ENCODE measurements at regions not wholly inside any gene's neighbourhood (a gene's known extent, or its start where the extent isn't known, plus 50 kb on each side); places are given as distances from the start of the nearest gene placed in this dataset.

DNA sequence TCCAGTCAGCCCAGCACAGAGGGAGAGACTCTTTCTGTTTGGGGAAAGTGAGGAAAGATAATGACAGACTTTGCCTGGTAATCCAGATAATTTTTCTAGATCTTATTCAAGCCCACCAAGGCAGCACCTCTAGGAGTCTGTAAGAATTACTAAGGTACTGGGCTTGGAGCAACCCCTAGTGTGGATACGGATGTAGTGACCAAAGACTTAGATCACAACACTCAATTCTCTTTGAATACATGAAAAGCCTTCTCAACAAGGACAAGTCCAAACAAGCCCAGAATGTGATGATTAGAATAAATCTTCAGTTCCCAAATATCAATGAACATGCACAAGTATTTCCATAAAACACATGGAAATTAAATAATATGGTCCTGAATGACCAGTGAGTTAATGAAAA lies 206.9 kb downstream of the MRPL39 start:
- no peak for TF ChIP-seq CTCF (IDR thresholded peaks at IDR 0.05; ENCODE audit: unreplicated experiment)
- no peaks in the 10 kb centered on the region for H3K4me1 Mint-ChIP-seq
- peaks cover 13% of the 10 kb centered on the region for H3K9me3 Mint-ChIP-seq
- no peaks in the 10 kb centered on the region for H3K27me3 Mint-ChIP-seq (ENCODE audit: low read depth)
- DNase-seq (ENCODE audit: low spot score in 2 of 2, unreplicated experiment in 2 of 2), result no peak
- no peak overlapping the region for H3K4me3 Mint-ChIP-seq
- no peaks in the 10 kb centered on the region for H3K36me3 Mint-ChIP-seq
- H3K27ac Mint-ChIP-seq, result no peak overlapping the region

DNA sequence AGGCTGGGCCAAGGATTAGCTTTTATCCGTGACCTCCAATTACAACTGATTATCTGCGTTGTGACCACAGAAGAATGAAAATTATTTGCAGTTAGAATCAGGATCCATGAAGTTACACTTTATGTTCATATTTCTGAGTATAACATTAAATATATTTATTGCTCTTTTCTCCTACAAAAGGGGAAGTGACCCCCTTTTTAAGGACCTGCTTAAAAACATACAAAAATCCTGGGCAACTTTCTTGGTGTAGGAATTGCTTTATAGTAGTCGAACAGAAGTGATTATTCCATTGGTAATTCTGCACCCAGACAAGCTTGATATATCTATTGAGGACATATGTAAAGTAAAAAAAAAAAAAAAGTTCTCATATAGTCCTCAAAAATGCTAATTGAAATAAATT lies 208.7 kb downstream of the MRPL39 start:
- Mint-ChIP-seq H3K36me3 (no peaks in the 10 kb centered on the region), H3K4me3 (no peak overlapping the region), H3K9me3 (peaks cover 13% of the 10 kb centered on the region), H3K4me1 (no peaks in the 10 kb centered on the region), H3K27me3 (ENCODE audit: low read depth) (no peaks in the 10 kb centered on the region), H3K27ac (no peak overlapping the region)
- no peak for TF ChIP-seq CTCF (IDR thresholded peaks at IDR 0.05; ENCODE audit: unreplicated experiment)
- no peak for DNase-seq (ENCODE audit: low spot score in 2 of 2, unreplicated experiment in 2 of 2)

GRCh38 chr21:25396135-25396711 lies 211.1 kb downstream of the MRPL39 start:
- DNase-seq (ENCODE audit: low spot score in 2 of 2, unreplicated experiment in 2 of 2), result no peak
- no peak for TF ChIP-seq CTCF (IDR thresholded peaks at IDR 0.05; ENCODE audit: unreplicated experiment)
- Mint-ChIP-seq H3K36me3 (no peaks in the 10 kb centered on the region), H3K4me1 (no peaks in the 10 kb centered on the region), H3K27me3 (ENCODE audit: low read depth) (no peaks in the 10 kb centered on the region), H3K27ac (no peak overlapping the region), H3K4me3 (no peak overlapping the region), H3K9me3 (peaks cover 4% of the 10 kb centered on the region)

- Mint-ChIP-seq H3K27ac (no peak overlapping the region), H3K9me3 (peaks cover 4% of the 10 kb centered on the region), H3K4me1 (no peaks in the 10 kb centered on the region), H3K36me3 (no peaks in the 10 kb centered on the region), H3K27me3 (ENCODE audit: low read depth) (peaks cover 12% of the 10 kb centered on the region), H3K4me3 (no peak overlapping the region)
- no peak for DNase-seq (ENCODE audit: low spot score in 2 of 2, unreplicated experiment in 2 of 2)
- TF ChIP-seq CTCF (IDR thresholded peaks at IDR 0.05; ENCODE audit: unreplicated experiment), result no peak
These were observed 215.5 kb downstream of the MRPL39 start for GRCh38 chr21:25391777-25392176.

- Mint-ChIP-seq H3K4me1 (peaks cover 4% of the 10 kb centered on the region), H3K4me3 (no peak overlapping the region), H3K27ac (no peak overlapping the region), H3K9me3 (peaks cover 4% of the 10 kb centered on the region), H3K27me3 (ENCODE audit: low read depth) (peaks cover 12% of the 10 kb centered on the region), H3K36me3 (no peaks in the 10 kb centered on the region)
- no peak for TF ChIP-seq CTCF (IDR thresholded peaks at IDR 0.05; ENCODE audit: unreplicated experiment)
- no peak for DNase-seq (ENCODE audit: low spot score in 2 of 2, unreplicated experiment in 2 of 2)
These were observed 216.6 kb downstream of the MRPL39 start for GRCh38 chr21:25390701-25391100.

GRCh38 chr21:25387665-25388064 lies 219.6 kb downstream of the MRPL39 start:
- Mint-ChIP-seq H3K9me3 (peaks cover 4% of the 10 kb centered on the region), H3K27ac (no peak overlapping the region), H3K4me3 (no peak overlapping the region), H3K36me3 (no peaks in the 10 kb centered on the region), H3K27me3 (ENCODE audit: low read depth) (peaks cover 17% of the 10 kb centered on the region), H3K4me1 (peaks cover 4% of the 10 kb centered on the region)
- TF ChIP-seq CTCF (IDR thresholded peaks at IDR 0.05; ENCODE audit: unreplicated experiment), result no peak
- DNase-seq (ENCODE audit: low spot score in 2 of 2, unreplicated experiment in 2 of 2), result no peak

All from mesothelial cell of epicardium (in vitro differentiated cells).